DND-41 (cell line): ENCODE measurements at regions not wholly inside any gene's neighbourhood (a gene's known extent, or its start where the extent isn't known, plus 50 kb on each side); places are given as distances from the start of the nearest gene placed in this dataset.

ENCODE experiments used
- EZH2 ChIP-seq: IDR thresholded peaks from 3 replicates; pipeline ENCODE4 v1.6.1; 2012; ENCODE audit warnings: borderline replicate concordance, low read depth, mild to moderate bottlenecking, moderate library complexity, low read length, inconsistent platforms; ENCODE audit not compliant: severe bottlenecking
- TF ChIP-seq, protein P1 (sequence below): IDR thresholded peaks from 2 replicates; pipeline ENCODE4 v1.5.1; 2012; ENCODE audit warnings: borderline replicate concordance, low read length, moderate library complexity, mild to moderate bottlenecking; ENCODE audit not compliant: poor library complexity, severe bottlenecking; ENCODE audit errors: extremely low read depth

DNA sequence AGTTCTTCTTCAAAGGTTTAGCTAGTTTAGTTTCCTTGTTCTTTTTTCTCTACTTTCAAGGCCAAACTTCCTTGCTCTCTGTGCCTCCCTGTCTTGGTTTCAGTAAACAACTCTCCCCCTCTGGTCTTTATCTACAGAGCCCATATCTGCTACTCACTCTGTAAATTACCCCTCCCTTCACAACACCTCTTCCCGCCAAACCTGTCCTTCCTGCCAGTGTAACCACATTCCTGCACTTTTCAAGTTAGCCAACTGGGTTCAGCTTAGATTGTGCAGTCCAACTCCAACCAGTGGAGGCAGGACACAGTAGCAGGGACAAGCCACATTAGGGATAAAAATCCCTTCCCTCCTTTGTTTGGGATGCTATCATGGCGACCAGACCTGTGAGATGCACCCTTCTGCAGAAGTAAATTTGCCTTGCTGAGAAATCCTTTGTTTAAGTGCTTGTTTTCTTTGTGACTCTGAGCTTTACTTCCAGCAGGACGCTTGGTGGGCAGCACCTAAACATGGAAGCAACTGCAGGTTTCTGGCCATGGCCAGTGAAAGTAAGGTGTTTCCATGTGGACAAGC, 706.0 kb downstream of the KCNJ3 start:
- TF ChIP-seq, protein P1, sequence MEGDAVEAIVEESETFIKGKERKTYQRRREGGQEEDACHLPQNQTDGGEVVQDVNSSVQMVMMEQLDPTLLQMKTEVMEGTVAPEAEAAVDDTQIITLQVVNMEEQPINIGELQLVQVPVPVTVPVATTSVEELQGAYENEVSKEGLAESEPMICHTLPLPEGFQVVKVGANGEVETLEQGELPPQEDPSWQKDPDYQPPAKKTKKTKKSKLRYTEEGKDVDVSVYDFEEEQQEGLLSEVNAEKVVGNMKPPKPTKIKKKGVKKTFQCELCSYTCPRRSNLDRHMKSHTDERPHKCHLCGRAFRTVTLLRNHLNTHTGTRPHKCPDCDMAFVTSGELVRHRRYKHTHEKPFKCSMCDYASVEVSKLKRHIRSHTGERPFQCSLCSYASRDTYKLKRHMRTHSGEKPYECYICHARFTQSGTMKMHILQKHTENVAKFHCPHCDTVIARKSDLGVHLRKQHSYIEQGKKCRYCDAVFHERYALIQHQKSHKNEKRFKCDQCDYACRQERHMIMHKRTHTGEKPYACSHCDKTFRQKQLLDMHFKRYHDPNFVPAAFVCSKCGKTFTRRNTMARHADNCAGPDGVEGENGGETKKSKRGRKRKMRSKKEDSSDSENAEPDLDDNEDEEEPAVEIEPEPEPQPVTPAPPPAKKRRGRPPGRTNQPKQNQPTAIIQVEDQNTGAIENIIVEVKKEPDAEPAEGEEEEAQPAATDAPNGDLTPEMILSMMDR: no peak
- TF ChIP-seq EZH2: no peak
